ENCODE measurements at regions not wholly inside any gene's neighbourhood (a gene's known extent, or its start where the extent isn't known, plus 50 kb on each side); places are given as distances from the start of the nearest gene placed in this dataset.

GRCh38 chr10:43969506-43969905 is 320.8 kb upstream of the ZNF32 start (continued):
- TF ChIP-seq CHD7 (IDR thresholded peaks at IDR 0.05; ENCODE audit: insufficient replicate concordance, low read length), result no peak
- TF ChIP-seq HDAC6 (IDR thresholded peaks at IDR 0.05; ENCODE audit: low read depth, low read length), result no peak

Measured in H1 (cell line).